Ishikawa (cell line): ENCODE measurements at regions not wholly inside any gene's neighbourhood (a gene's known extent, or its start where the extent isn't known, plus 50 kb on each side); places are given as distances from the start of the nearest gene placed in this dataset.

Experiments used
- CEBPB ChIP-seq: IDR thresholded peaks from 2 replicates; pipeline ENCODE4 v1.6.1; 2012
- CREB1 ChIP-seq: IDR thresholded peaks from 2 replicates; pipeline ENCODE4 v1.6.1; 2012; ENCODE audit warnings: low read depth
- EGR1 ChIP-seq: IDR thresholded peaks from 2 replicates; pipeline ENCODE4 v1.6.1; 2012
- EP300 ChIP-seq: IDR thresholded peaks from 2 replicates; pipeline ENCODE4 v1.6.1; 2012; ENCODE audit warnings: borderline replicate concordance
- RAD21 ChIP-seq: IDR thresholded peaks from 2 replicates; pipeline ENCODE4 v1.6.1; 2012; ENCODE audit warnings: low read depth
- REST ChIP-seq: IDR thresholded peaks from 2 replicates; pipeline ENCODE4 v1.6.1; 2012; ENCODE audit warnings: low read depth, mild to moderate bottlenecking
- TAF1 ChIP-seq: IDR thresholded peaks from 2 replicates; pipeline ENCODE4 v1.6.1; 2012; ENCODE audit warnings: low read depth, mild to moderate bottlenecking
- TCF12 ChIP-seq: IDR thresholded peaks from 2 replicates; pipeline ENCODE4 v1.6.1; 2012; ENCODE audit warnings: low read depth
- TEAD4 ChIP-seq: IDR thresholded peaks from 2 replicates; pipeline ENCODE4 v1.6.1; 2012
- YY1 ChIP-seq: IDR thresholded peaks from 2 replicates; pipeline ENCODE4 v1.6.1; 2012; ENCODE audit warnings: low read depth
- ZBTB7A ChIP-seq: IDR thresholded peaks from 2 replicates; pipeline ENCODE4 v1.6.1; 2012; ENCODE audit warnings: low read depth
- TF ChIP-seq, protein P1 (sequence below): IDR thresholded peaks from 2 replicates; pipeline ENCODE4 v1.6.1; 2012
- TF ChIP-seq, protein P2 (sequence below): IDR thresholded peaks from 2 replicates; pipeline ENCODE4 v1.6.1; 2012

DNA sequence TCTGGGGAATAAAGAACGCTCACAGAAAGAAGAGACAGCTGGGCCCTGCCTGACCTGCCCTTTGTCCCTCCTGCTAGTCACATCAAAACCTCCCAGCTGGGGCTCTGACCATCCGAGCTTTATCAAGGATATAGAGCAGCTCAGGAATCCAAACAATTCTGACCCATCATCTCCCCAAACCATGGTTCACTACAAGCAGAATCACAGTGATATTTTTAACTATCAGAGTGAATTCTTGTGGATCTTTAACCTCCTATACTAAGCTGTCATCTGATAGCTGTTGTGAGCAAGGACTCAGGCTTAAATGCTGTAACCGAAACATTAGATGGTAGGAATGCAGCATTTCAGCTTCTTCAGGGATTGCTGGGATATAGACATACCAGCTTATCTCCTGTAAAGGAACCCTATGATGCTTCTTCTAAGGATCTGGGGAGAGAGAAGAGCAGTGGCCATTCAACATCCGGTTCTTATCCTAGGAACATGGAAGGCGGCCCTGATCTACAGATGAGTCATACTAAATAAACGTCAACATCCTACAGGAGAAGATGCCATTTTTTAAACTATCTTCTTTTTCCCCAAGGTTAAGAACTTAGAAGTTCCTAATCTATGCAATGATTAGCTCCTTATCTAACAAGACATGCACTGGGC, 84.7 kb upstream of the AKIP1 start:
- TF ChIP-seq CREB1 (no peak), RAD21 (no peak), TAF1 (no peak), REST (no peak), EP300 (no peak), EGR1 (no peak), ZBTB7A (no peak), YY1 (no peak), TCF12 (no peak), CEBPB (no peak), TEAD4 (no peak)
- TF ChIP-seq, protein P1, sequence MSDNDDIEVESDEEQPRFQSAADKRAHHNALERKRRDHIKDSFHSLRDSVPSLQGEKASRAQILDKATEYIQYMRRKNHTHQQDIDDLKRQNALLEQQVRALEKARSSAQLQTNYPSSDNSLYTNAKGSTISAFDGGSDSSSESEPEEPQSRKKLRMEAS = no peak
- TF ChIP-seq, protein P2, sequence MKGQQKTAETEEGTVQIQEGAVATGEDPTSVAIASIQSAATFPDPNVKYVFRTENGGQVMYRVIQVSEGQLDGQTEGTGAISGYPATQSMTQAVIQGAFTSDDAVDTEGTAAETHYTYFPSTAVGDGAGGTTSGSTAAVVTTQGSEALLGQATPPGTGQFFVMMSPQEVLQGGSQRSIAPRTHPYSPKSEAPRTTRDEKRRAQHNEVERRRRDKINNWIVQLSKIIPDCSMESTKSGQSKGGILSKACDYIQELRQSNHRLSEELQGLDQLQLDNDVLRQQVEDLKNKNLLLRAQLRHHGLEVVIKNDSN = no peak
